ENCODE measurements at regions not wholly inside any gene's neighbourhood (a gene's known extent, or its start where the extent isn't known, plus 50 kb on each side); places are given as distances from the start of the nearest gene placed in this dataset.

DNA sequence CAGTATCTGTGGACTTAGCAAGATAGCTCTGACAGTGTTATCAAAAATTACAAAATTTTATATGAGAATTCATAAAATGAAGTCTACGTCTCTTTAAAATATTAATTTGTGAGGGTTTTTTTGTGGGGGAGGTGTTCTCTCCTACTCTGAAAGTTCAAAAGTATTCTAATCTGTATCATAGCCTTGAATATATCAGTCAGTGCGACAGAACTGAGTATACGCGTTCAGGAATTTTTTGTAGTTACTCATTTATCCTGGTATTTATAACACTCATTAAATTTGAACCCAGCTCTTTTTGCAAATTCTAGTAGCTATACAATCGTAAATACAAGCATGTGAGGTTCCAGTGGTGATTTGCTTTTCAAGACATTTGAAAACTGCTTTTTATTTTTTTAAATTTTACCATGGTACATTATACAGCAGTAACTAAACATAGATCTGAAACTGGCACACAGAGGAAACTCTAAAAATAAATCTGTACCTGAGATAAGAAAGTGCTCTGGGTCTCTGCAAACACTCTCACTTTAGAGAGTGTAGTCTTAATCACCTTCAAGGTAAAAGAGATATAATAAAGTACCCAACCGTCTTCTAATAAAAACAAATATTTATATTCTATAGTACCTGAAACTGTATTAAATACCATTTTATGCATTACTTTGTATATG, 178.4 kb upstream of the ADAMTS5 start:
- TF ChIP-seq, protein P1, sequence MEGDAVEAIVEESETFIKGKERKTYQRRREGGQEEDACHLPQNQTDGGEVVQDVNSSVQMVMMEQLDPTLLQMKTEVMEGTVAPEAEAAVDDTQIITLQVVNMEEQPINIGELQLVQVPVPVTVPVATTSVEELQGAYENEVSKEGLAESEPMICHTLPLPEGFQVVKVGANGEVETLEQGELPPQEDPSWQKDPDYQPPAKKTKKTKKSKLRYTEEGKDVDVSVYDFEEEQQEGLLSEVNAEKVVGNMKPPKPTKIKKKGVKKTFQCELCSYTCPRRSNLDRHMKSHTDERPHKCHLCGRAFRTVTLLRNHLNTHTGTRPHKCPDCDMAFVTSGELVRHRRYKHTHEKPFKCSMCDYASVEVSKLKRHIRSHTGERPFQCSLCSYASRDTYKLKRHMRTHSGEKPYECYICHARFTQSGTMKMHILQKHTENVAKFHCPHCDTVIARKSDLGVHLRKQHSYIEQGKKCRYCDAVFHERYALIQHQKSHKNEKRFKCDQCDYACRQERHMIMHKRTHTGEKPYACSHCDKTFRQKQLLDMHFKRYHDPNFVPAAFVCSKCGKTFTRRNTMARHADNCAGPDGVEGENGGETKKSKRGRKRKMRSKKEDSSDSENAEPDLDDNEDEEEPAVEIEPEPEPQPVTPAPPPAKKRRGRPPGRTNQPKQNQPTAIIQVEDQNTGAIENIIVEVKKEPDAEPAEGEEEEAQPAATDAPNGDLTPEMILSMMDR (conservative IDR thresholded peaks at IDR 0.05 in 1 of 2, IDR thresholded peaks at IDR 0.05 in 1 of 2; ENCODE audit: extremely low read depth in 1 of 2, insufficient read depth in 1 of 2, low read depth in 1 of 2, low read length in 2 of 2) = no peak
- no peak for TF ChIP-seq EZH2 (IDR thresholded peaks at IDR 0.05; ENCODE audit: borderline replicate concordance, low read length)
